Amygdala (tissue), 56 donors: ENCODE measurements at regions not wholly inside any gene's neighbourhood (a gene's known extent, or its start where the extent isn't known, plus 50 kb on each side); places are given as distances from the start of the nearest gene placed in this dataset.
"Not testable (repeated sequence)": the region's sequence is repeated elsewhere in the genome, so short reads cannot be mapped to it uniquely, and the experiment has no call there.

Experiments used
- DNase-seq, 56 donors: peaks; one replicate each; lab custom pipeline; 2025; lab: John Stamatoyannopoulos, UW

GRCh38 chr3:26108846-26109489 is 319.1 kb downstream of the OXSM start:
- DNase-seq, result no peak

GRCh38 chr3:26114851-26115250 is 325.0 kb downstream of the OXSM start:
- no peak for DNase-seq

DNA sequence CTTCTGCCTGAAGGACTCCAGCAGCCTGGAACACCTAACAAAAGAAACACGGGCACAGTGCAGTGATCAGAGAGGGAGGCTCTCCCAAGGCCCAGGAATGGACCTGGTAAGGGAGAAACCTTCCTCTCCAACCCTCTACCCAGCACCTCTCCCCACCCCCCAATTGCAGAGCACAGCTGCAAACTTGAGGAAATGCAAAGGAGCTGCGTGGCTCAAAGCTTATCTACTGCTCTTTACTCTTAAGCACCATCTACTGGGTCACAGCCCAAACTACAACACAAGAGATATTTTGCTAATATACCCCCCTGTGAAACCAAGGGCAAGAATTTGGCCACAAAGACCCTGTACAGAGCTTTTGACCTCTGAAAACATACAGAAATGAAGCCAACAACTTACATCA is 328.3 kb downstream of the OXSM start:
- DNase-seq, result no peak

DNA sequence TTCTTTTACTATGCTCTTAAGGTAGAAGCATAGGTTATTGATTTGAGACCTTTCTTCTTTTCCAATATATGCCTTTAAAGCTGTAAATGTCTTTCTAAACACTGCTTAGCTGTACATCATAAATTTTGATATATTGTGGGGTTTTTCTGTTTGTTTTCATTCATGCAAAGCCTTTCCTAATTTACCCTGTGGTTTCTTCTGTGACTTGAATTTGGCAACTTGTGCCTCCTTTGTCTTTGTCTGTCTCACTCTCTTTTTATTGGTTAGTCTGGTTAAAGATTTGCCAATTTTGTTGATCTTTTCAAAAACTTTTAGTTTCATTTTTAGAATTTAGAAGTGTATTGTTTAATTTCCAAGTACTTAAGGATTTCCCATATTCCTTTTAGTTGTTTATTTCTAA is 343.1 kb downstream of the OXSM start:
- DNase-seq, result no peak

- DNase-seq, result no peak
Observed at GRCh38 chr3:26141296-26141695, 351.4 kb downstream of the OXSM start.

DNA sequence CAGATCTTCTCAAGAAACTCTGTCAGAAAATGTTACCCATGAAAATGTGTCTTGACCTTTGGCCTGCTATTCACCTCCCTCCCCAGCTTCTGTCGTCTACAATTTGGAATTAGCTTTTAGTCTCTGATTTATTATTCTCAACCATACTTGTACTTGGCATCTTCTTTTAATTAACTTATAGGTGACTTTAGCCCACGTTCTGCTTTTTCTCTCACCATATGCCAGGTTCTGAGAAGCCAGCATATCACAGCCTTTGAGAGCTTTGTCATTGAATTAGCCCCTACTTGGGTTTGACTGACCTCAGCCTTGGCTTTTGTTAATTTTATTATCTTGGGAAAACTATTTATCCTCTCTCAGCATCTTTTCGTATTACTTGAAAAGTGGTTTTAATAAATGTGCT is 355.9 kb downstream of the OXSM start:
- DNase-seq, result no peak

GRCh38 chr3:26157428-26157827 is 367.5 kb downstream of the OXSM start:
- not testable (repeated sequence) for DNase-seq

- no peak for DNase-seq
Observed at GRCh38 chr3:26171006-26171405, 381.1 kb downstream of the OXSM start.

GRCh38 chr3:26191556-26191955 is 401.7 kb downstream of the OXSM start:
- no peak for DNase-seq

DNA sequence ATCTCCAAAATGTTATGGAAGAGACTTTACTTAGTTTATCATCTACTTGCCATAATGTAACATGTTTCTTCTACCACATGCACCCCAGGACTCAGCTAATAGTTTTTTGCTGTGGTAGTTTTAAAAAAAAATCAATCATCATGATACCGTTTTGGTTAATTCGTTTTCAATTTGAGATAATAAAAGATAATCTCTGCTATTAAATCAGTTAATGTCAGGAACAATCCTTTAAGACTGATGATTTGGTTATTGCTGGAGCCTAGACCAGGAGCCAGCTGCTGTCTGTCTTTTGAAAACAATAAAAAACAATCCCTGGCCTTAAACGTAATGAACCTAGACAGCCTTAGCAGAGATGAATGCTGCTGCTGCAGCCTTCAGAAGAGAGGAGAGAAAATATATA is 403.7 kb downstream of the OXSM start:
- DNase-seq, result no peak

- no peak for DNase-seq
Observed at GRCh38 chr3:26196781-26197180, 406.9 kb downstream of the OXSM start.

GRCh38 chr3:26198609-26199008 is 408.7 kb downstream of the OXSM start:
- no peak for DNase-seq

- no peak for DNase-seq
Observed at GRCh38 chr3:26202169-26202568, 412.3 kb downstream of the OXSM start.

- DNase-seq, result no peak
Observed at GRCh38 chr3:26205475-26205874, 415.6 kb downstream of the OXSM start.

DNA sequence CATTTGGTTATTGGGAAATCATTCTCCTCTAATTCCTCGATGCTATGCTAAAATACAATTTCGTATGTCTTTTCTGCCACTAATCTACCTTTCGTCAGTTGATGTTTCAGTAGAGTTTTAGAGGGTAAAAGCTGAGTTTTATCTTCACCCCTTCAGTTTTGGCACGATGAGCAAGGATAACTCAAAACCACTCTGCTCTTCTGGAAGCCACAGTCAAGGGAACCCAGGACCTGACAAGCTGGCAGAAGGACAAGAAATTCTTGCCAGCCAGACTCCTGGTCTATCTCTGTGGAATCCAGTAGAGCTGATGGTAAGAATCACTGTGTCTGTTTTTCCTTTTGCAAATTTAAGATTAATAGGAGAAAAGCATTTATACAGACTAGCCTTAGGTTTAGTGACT is 414.4 kb upstream of the LRRC3B start:
- no peak for DNase-seq

DNA sequence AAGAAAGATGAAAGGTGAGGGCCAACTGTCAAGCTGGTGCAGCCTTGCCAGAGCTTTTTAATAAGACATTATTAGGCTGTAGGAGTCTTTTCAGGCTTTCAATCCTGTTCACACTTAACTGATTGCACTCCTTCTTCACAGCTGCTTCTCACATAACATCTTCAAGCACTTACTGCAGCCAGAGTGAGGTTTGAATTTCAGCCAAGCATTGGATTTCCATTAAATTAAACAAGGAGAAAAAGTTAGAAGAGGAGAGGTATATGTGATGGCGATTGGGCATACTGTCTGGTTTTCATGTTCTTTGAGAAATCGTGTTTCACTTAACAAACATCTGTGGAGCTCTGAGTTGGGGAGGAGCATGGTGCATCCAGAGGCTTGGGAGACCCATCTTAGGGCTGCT is 392.8 kb upstream of the LRRC3B start:
- DNase-seq, result no peak

GRCh38 chr3:26233374-26233773 is 389.2 kb upstream of the LRRC3B start:
- no peak for DNase-seq

- DNase-seq, result peak in 1 of 56 donors; percentile 0
Observed at GRCh38 chr3:26236531-26236930, 386.0 kb upstream of the LRRC3B start.

- no peak for DNase-seq
Observed at GRCh38 chr3:26237036-26237682, 385.4 kb upstream of the LRRC3B start.

GRCh38 chr3:26244586-26244985 is 378.0 kb upstream of the LRRC3B start:
- not testable (repeated sequence) for DNase-seq

- DNase-seq, result no peak
Observed at GRCh38 chr3:26245236-26245635, 377.3 kb upstream of the LRRC3B start.

GRCh38 chr3:26246901-26247300 is 375.7 kb upstream of the LRRC3B start:
- DNase-seq, result no peak

GRCh38 chr3:26247712-26248111 is 374.9 kb upstream of the LRRC3B start:
- DNase-seq, result no peak
